Stimulated activated CD8-positive, alpha-beta memory T cell treated with anti-CD3 and anti-CD28 coated beads, Interleukin-15, amount 100 ng/mL, for 48 hours (primary cell): ENCODE measurements at regions not wholly inside any gene's neighbourhood (a gene's known extent, or its start where the extent isn't known, plus 50 kb on each side); places are given as distances from the start of the nearest gene placed in this dataset.
"Not testable (repeated sequence)": the region's sequence is repeated elsewhere in the genome, so short reads cannot be mapped to it uniquely, and the experiment has no call there.

Source experiments
- DNase-seq, 2 donors: peaks; one replicate each; pipeline ENCODE4 v3.0.0-alpha.2; 2020; ENCODE audit warnings: low read depth in 2 of 2

GRCh38 chr6:11452106-11452505, 85.4 kb upstream of the TMEM170B start:
- DNase-seq, result not testable (repeated sequence)

DNA sequence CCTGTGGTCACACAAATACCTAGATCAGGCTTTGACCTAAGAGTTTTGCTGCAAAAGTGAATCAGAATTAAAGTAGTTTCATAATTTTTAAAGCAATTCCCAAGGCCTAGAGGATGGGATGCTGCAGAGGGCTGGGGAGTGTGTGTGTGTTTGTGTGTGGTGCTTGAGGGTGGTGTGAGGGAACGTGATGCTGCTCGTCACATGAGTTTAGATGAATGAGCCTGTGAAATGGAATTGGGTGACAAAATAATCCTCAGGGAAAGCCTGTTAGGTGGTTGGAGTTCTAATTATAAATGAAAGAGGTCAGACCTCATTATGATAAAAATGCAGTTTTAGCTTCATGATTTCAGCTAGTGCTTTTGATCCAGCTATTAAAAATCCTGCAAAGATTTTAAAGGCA, 87.5 kb upstream of the TMEM170B start:
- no peak for DNase-seq

DNA sequence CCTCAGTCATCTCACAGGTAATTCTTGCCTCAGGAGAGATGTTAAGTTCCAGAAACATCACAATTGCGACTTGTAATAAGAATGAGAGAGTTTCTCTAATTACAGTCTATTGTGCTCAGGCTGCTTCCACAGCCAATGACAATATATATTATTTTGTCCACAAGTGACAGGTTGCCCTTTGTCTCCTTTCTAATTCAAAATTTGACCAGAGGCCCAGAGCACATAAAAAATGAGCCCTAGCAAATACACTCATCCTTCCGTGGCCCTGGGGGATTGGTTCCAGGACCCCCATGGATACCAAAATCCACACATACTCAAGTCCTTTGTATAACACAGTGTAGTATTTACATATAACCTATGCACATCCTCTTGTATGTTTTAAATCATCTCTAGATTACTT, 88.1 kb upstream of the TMEM170B start:
- DNase-seq, result no peak

- no peak for DNase-seq
These were observed 89.5 kb upstream of the TMEM170B start for GRCh38 chr6:11448038-11448437.

DNA sequence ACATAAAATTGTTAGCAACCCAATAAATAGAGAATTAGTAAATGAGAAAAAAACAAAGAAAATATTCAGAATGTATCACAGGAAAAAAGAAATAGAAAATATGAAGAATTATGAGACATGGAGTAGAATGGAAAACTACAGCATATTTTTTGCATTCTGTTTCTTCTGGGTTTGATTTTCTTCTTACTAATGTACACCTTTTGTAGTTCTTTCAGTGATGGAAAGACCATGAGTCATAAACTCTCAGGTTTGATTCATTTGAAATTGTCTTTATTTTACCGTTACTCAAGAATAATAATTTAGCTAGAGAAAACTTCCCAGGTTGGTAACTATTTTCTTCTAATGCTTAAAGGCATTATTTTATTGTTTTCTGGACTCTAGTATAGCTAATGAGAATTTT, 90.3 kb upstream of the TMEM170B start:
- no peak for DNase-seq

DNA sequence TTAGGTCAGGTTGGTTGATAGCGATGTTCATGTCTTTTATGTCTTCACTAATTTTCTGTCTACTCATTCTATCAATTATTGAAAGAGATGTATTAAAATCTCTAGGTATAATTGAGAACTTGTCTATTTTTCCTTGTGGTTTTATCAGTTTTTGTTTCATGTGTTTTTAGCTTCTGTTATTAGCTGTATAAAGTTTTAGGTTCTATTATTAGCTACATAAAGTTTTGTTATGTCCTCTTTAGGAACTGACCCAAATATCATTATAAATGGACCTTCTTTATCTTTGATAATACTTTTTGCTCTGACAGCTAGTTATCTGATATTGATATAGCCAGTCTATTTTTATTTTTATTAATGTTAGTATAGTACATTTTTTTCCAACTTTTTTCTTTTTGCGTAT, 92.4 kb upstream of the TMEM170B start:
- no peak for DNase-seq

DNA sequence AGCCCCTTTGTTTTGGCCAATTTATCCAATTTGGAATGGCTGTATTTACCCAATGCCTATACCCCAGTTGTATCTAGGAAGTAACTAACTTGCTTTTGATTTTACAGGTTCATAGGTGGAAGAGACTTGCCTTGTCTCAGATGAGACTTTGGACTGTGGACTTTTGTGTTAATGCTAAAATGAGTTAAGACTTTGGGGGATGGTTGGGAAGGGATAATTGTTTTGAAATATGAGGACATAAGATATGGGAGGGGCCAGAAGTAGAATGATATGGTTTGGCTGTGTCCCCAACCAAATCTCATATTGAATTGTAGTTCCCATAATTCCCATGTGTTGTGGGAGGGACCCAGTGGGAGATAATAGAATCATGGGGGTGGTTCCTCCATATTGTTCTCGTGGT, 94.4 kb upstream of the TMEM170B start:
- DNase-seq, result not testable (repeated sequence)

GRCh38 chr6:11442495-11442894, 95.1 kb upstream of the TMEM170B start:
- DNase-seq, result no peak

- no peak for DNase-seq
These were observed 97.7 kb upstream of the TMEM170B start for GRCh38 chr6:11439876-11440275.

GRCh38 chr6:11439017-11439420, 98.5 kb upstream of the TMEM170B start:
- no peak for DNase-seq

DNA sequence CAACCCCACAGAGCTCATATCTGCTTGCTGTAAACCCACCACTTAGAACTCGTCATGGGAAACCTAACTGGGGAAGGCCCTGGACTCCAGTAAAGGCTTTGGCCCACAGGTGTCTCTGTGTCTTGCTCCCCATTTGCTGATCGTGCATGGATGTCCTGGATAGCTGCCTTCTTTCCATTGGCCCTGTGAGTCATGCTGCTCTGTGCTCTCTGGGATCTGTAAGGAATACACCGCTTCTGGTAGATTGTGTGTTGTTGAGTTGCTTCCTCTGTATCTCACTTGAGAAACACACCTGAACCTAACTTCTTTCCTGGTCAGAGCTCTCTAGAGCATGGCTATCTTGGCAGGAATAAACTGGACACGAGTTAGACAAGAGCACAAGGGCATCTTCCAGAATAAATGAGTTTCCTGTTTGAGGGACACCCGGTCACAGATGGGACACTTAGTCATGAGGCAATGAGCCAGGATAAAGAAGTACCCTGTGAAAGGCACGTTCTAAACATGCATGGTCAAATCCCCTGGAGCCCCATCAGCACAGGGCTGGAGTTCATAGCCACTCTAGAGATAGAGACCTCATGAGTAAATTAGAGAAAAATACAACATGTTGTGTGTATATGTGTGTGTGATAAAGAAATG, 99.6 kb upstream of the TMEM170B start:
- no peak for DNase-seq

DNA sequence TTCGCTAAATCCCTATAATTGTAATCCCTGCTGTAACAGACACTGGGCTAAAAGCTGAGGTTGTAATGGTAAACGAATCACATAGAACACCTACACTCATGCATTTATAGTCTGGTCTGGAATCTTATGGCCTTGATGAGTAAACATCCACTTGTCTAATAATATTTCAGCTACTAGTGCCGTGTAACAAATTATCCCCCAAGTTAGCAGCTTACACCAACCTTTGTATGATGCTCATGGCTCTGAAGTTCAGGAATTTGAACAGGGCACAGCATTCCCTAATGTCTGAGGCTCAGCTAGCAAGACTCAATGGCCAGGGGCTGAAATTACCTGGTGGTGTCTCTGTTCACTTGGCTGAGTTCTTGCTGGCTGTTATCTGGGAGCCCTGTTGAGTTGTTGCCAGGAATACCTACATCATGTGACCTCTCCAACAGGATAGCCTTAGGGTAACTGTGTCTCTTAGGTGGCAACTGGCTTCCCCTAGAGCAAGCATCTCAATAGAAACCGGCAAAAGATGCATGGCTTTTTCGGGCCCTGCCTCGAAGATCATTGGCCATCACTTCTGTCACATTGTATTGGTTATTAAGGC, 100.9 kb upstream of the TMEM170B start:
- no peak for DNase-seq

DNA sequence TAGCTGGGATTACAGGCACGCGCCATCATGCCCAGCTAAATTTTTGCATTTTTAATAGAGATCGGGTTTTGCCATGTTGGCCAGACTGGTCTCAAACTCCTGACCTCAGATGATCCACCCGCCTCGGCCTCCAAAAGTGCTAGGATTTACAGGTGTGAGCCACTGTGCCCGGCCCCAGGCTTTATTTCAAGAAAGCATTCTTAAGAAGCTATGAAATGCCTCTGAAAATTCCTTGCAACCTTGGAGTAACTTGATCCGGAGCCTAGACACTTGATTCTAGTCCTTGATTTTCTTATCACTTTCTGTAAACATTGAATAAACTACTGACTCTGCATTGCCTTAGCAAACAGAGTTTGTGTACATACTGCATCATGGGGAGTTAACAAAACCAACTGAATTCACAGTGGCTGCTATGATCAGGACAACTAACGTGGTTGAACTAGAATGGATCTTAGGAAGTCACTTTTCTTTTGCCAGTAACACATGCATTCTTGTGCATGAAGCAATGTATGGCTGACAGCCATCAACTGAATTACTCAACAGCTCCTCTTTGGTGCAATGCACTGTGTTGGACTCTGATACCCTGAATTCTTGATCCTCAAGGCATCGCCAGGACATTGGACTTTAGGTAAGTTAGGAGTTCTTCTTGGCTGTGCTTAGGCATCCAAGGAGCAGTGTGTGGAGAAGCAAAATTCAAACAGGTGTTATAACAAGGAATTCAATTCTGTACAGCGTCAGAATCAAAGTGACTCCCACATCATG, 102.8 kb upstream of the TMEM170B start:
- no peak for DNase-seq

- no peak for DNase-seq
These were observed 103.7 kb upstream of the TMEM170B start for GRCh38 chr6:11433860-11434259.

DNA sequence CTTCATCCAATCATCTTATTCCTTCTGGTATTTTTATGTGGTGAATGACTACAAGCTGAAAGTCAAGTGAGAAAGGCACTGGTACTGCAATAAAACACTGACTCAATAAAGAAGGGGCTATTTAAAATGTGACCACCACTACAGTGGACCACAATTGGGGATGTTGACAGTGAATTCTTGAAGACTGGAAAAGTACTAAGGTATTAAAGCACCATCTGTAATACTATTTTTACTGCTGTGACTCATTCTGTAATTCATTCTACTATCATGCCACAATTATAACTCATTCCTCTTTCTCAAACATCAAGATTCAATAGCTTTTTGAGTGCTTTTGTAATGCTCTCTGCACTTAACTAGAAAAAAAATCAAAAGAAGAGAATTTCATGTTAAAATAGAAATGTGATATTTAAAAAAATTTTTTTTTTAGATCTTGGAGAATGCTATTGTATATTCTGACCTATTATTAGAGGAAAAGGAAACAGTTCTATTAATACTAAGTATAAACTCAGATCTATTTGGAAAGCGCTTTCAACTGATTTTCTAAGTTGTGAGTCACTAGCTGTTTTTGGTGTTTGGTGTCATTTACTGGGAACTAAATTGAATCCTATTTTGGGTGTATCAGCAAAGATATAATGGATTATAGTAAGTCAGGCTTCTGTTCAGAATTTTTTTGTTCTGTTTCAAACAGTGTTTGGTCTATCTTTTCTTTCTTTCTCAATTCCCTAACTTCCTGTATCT, 104.7 kb upstream of the TMEM170B start:
- no peak for DNase-seq

- DNase-seq, result no peak
These were observed 105.5 kb upstream of the TMEM170B start for GRCh38 chr6:11432091-11432490.

GRCh38 chr6:11431455-11431937, 106.1 kb upstream of the TMEM170B start:
- DNase-seq, result no peak

DNA sequence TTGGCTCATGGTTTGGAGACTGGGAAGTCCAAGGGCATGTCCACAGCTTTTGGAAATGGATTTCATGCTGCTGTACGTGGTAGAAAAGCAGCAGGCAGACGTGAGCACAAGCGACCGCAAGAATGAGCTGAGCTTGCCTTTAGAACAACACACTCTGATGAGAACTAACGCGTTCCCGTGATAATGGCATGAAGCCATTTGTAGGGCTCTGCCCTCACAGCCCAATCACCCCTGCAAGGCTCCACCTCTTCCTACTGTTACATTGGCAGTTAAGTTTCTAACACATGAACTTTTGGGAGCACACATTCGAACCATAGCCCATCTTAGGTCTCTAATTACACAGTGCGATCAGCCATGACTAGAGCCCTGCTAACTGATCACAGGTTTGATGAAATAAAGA, 107.5 kb upstream of the TMEM170B start:
- no peak for DNase-seq

DNA sequence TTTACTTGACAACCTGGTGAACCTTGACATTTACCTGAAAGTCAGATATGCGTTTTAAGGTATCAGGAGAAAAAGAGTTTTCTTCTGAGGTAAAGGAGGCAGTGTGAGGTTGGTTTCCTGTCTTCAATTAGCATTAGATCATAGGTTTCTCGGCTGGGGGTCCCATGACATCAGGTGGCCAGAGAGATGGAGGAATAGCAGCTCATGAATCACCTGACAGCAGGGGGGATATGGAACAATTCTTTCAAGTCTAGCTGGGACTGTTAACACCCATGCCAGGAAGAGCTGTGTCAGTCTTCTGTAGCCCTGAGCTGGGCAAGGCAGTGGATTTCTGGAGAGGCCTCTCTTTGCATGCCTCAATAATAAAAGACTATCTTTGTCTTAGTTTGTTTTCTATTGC, 108.0 kb upstream of the TMEM170B start:
- no peak for DNase-seq

DNA sequence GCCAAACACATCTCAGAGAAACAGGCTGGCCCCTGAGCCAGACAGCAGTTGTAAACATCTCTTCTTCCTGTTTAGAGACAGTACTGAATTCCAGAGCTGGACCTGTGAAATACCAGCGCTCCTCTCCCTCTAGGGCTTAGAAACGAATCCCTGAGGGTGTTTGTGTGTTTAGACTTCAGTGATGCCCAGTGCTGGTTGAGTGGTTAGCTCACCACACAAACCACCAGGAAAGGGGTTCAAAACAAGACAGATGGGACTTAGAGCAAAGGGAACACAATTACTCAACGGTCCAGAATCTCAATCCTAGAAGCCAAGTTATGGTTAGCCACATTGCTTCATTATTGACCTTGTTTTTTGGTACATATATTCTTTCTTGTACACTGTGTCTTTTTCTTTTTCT, 108.7 kb upstream of the TMEM170B start:
- no peak for DNase-seq

DNA sequence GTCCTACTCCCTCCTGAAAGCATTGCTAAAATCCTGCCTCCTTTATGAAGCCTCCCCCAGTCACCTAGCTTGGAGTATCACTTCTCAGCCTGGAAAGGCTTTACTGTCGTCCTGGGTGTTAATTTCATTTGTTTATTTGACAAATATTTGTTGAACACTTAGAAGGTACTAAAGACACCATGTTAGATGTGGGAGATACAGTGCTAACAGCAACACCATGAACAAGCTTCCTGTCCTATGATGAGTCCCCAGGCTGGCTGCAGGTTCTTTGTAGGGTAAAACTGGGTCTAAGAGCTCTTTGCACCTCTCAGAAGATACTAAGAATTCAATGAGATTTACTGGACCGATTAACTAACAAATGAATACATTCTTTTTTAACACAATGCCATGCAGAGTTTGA, 109.2 kb upstream of the TMEM170B start:
- no peak for DNase-seq

DNA sequence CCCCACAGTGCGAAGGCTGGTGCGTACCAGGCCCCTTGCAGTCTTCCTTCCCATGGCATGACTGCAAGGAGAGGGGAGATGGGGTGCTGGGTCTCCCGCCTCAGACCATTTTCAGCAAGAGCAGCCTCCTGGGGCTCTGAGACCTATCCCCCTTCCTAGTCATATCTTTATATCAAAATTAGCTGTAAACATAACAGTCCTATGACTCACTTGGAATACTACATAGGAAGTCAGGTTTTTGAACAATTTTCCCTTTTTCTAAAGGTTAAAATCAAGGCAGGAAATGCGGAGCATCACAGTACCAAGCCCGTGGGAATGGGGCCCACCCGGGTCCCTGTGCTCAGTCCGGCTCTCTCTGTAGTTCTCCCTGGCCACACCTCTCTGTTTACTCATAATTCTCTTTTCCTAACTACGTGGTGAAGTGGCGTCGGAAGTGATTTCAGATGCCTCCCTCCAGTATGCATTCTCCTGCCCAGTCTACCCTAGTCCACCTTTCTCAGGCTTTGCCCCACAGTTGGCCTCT, 109.8 kb upstream of the TMEM170B start:
- no peak for DNase-seq
